Activated gamma-delta T cell treated with Interleukin-2 at 50 U/mL for 16 hours (primary cell): ENCODE measurements at regions not wholly inside any gene's neighbourhood (a gene's known extent, or its start where the extent isn't known, plus 50 kb on each side); places are given as distances from the start of the nearest gene placed in this dataset.
"Not testable (repeated sequence)": the region's sequence is repeated elsewhere in the genome, so short reads cannot be mapped to it uniquely, and the experiment has no call there.

Experiments
- DNase-seq: peaks from one replicate; pipeline ENCODE4 v3.0.0-alpha.2; 2020

DNA sequence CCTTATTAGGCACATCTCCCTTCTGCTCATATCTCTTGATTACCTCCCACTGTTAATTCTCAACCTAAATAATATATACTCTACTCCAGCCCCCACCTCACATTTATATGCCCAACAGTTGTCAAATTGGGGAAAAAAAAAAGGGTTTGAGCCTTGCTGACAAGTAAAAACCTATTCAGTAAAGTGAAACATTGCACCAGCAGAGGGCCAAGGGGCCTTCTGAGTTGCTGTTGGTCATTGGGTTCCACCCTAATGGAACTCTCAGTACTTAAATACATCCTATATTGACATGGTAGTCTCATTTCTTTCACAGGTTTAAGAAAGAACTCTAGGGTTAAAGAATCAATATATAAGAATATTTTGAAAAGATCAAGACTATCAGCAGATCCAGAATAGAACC is 362.2 kb downstream of the SMARCA1 start:
- no peak for DNase-seq

- no peak for DNase-seq
Observed at GRCh38 chrX:129158505-129158904, 364.8 kb downstream of the SMARCA1 start.

GRCh38 chrX:129145840-129146272 is 377.4 kb downstream of the SMARCA1 start:
- DNase-seq: no peak

DNA sequence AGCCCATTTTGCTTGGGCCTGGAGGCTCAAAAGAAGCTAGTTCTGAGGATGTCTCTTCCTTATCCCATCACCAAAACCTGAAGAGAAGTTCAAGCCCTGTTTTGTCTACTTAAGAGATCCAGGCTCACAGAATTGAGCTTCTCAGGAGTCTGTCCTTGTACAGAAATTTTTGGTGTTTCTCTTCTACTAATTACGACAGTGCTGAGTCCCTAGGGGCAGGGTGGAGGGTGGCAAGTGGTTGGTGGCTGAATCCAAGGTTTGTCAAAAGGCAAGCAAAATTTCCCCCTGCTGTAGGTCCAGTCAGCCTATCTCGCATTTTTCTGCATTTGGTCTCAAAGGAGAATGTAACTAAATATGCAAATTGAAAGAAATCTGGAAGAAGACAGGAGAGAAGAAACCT is 377.9 kb downstream of the SMARCA1 start:
- no peak for DNase-seq

DNA sequence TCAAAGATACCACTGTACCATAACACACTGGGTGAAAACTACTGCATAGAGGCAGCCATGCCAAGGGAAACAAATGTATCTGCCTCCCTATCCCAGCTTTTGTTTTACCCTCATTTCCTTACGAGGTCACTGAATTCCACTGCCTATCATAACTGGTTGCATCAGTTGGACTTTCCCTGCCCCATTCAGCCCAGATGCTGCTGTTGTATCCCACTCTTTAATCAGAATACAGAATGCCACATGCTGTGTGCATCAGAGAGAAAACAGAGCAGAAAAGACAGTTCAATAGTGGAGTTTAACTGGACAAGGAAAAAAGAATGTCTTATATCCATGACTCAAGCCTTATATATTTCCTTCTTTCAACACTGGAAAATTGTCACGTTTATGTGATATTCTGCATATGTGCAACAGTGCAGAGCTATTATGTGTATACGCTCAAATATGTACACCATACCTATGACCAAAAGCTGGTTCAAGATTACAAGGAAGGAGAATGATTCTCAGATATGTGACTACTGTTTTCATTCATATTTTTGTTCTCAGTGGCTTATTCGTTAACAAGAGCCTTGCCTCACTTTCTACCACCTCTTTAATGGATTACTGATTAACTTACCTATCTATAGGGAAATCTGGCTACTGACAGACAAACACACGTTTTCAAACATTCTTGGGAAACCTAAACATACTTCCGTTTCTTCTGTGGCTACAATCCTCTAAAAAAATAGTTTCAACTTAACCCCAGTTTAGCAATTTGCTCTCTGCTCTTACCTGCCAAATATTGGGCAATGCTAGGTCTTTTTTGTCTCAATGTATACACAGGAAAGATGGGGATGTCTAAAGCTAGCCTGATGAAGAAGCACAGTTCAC is 378.9 kb downstream of the SMARCA1 start:
- no peak for DNase-seq

DNA sequence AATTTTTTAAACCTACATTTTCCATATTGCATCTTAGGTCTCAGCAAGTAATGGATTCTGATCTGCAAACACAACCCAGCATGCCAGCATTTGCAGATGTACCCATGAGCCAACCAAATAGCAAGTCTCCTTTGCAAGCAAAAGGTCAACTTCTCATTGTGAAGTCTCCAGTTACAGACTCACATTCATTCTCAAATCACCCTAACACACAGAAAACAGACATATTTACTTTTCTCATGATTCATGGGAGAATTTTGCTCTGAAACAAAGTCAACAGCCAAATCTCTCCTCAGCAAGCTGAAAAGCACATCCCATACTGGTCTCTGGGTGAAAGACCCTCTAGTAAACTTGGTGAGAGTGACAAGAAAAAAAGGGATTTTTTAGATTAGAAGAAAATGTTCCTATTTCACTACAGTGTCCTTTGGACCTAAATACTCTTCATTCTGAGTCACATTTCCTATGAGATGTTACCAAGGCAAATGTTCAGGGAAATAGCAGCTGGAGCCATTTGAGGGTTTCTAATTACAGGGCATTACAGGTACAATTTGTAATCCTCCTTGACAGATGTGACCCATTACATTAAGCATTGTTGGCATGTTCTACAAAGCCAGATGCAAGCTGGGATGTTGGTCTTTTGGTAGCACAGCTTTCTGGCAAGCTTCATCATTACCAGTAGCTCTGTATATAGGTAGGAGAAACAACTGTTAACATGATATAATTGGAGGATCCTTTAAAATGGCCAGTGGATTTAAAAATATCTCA is 383.3 kb downstream of the SMARCA1 start:
- no peak for DNase-seq

DNA sequence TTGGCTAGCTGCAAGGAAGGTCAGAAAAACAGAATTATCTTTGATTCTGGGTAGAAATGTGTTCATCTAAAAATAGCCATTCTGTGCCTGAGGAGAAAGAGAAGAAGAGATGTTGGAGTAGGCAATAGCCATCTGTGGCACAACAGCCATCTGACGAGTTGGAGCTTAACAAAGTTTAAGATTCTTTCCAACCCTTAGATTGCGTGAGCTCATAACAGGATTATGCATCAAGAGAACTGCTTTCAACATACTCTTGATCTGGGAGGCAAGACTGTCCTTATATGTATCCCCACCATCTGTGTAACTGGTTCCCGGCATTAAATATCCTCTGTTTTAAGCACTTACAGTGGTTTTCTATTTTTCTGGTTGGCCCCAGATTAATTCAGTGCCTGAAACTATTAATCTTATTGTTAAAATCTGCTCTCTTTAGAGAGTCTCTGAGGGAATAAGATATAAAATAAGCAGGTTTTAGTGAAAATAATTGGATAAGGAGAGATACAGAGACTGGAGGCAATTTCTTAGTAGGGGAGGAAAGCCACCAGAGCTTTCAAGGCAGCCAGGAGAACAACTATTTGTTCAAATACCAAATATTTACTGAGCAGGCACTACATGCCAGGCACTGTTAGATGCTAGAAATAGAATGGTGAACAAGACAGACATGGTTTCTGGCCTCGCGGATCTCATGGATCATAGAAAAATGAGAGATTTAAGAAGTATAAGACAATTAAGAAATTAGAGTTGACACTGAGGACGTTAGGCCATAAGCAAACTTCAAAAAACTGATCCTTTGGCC is 398.0 kb downstream of the SMARCA1 start:
- no peak for DNase-seq

GRCh38 chrX:129123795-129124194 is 399.5 kb downstream of the SMARCA1 start:
- no peak for DNase-seq

GRCh38 chrX:129116676-129117470 is 406.4 kb downstream of the SMARCA1 start:
- DNase-seq: no peak

GRCh38 chrX:129115935-129116334 is 407.4 kb downstream of the SMARCA1 start:
- no peak for DNase-seq

DNA sequence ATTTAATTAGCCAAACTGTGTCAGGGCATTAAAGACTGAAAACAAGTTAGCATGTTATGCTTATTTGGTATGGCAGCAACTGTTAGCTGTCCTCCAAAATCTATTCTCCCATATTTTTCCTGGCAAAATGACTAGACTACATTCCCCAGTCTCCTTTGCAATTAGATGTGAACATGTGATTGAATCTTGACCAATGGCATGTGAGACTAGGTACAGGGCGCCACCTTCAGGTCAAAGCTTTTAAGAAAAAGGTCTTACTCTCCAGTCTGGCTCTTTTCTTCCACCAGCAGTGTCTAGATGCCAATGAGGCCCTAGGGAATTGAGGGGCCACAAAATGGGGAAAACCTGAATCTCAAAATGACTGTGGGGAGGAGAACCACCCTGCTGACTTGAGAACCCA is 408.2 kb downstream of the SMARCA1 start:
- no peak for DNase-seq

DNA sequence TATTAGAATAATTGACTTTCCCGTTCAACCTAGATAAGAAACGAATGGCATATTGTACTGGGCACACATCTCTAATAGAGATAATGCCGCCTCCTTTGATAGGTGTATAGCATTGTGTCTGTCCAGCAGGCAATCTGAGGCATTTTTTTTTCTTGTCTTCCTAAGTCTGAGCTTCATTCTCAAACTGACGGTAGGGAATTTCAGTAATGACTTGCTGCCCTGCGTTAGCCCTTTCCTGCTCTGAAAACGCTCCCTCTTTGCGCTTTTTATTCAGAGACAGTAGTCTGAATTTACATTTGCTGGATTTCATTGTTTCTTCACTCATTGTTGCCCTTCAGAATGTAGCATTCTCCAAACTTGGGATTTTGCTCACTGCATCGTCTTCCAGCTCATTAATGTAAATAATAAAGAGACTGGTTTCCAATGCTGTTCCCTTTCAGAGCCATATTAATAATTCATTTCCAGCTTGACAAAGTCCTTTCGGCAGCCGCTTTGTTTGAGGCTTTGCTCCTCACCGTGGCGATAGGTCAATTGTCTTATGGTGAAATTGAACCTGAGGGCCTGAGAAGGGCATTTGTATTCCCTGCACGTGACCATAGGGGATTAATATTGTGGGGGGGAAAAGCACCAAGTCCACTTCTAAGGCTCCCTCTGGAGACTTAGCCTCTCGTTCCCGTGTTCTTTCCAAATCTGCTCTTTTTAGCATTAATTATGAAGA is 412.1 kb downstream of the SMARCA1 start:
- no peak for DNase-seq

- DNase-seq: no peak
Observed at GRCh38 chrX:129108936-129109335, 414.4 kb downstream of the SMARCA1 start.

- DNase-seq: no peak
Observed at GRCh38 chrX:129099207-129099606, 424.1 kb downstream of the SMARCA1 start.

GRCh38 chrX:129097668-129098067 is 425.6 kb downstream of the SMARCA1 start:
- no peak for DNase-seq

DNA sequence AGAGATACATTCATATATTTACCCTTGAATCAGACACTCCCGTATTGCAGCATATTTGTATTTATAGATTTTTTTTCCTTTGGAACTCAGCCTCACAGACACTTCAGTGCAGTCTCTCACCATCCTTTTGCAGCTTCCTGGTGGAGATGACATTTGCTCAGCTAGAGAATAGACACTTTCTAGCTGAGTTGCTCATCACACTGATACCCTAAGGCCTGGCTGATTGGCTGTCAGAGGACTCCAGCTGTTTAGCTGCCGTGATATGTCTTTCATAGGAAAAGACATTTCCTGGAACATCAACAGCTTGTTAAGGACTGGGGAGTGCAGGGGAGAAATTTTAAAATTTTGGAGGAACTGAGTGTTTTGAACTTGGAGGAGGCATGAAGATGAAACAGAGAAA is 429.6 kb downstream of the SMARCA1 start:
- no peak for DNase-seq

GRCh38 chrX:129092757-129093156 is 430.5 kb downstream of the SMARCA1 start:
- no peak for DNase-seq

DNA sequence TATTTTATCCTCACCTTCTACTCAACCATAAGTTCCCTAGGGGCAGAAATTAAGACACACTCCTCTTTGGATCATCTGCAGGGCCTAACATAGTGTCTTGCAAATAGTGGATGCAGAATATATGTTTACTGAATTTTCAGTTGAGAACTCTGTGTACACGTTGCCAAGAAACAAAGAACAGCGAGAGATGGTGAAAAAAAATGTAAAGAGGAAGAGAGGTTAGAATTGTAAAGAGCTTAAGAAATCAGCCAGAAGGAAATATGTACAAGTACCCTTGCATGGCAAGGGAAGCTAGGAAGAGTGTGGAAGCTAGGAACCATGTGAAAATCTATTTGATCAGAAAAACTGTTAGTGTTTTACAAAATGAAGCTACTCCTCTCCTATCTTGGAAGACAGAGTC is 431.0 kb downstream of the SMARCA1 start:
- no peak for DNase-seq

DNA sequence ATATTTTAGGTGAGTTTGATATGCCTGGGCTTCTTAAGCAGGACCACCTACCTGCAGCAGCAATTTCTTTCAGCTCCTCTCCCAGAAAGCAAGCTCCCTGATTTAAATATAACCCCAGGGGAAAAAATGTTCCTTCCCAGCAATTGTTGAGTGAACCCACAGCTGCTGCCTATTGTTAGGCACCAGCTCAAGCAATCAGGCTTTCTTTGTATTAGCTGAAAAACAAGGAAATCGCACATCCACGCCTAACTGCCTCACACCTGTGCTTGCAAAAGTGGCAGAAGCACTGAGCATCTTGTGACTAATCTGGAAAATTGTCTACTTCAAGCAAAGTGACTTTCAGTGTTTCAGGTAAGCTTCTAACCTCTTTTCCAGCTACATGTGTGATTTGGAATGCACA is 432.2 kb downstream of the SMARCA1 start:
- DNase-seq: no peak

DNA sequence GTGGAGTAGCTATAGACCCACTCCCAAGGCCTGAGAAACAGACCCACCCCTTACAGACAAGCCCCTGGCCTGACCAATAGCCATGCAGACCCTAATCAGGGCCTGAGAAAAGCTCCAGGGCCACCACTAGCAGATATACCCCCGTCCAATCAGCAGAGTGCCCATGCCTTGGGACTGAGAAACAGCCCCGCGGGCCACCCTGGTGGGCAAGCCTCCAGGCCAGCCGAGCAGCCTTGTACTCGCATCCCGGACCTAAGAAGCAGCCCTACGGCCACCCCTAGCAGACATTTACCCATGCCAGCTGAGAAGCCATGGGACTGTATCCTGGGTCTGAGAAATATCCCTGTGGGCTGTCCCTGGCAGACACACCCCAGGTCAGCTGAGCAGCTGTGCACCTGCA is 436.5 kb downstream of the SMARCA1 start:
- no peak for DNase-seq

- DNase-seq: not testable (repeated sequence)
Observed at GRCh38 chrX:129084291-129084690, 439.0 kb downstream of the SMARCA1 start.
